ENCODE measurements at regions not wholly inside any gene's neighbourhood (a gene's known extent, or its start where the extent isn't known, plus 50 kb on each side); places are given as distances from the start of the nearest gene placed in this dataset.

GRCh38 chr13:106756446-106756845, 188.5 kb upstream of the ARGLU1 start:
- Histone ChIP-seq H3K4me2 (ENCODE audit: insufficient read depth, low read length) (no peak overlapping the region), H3K36me3 (ENCODE audit: control insufficient read depth, insufficient read depth, low read length) (no peaks in the 10 kb centered on the region), H3K79me2 (ENCODE audit: control insufficient read depth, insufficient read depth, low read length) (no peaks in the 10 kb centered on the region), H2AFZ (ENCODE audit: low read depth, low read length) (no peak overlapping the region), H3K27me3 (ENCODE audit: control insufficient read depth in 2 of 2, insufficient read depth in 2 of 2, low read length in 2 of 2) (no peaks in the 10 kb centered on the region), H3K4me3 (no peak overlapping the region), H3K9me1 (ENCODE audit: control insufficient read depth, insufficient read depth, low read length) (no peaks in the 10 kb centered on the region), H3K27ac (ENCODE audit: extremely low read depth, low read depth, low read length) (no peak overlapping the region), H3K4me1 (replicated peaks in 1 of 2; ENCODE audit: control insufficient read depth in 2 of 2, insufficient read depth in 2 of 2, low read length in 2 of 2) (no peaks in the 10 kb centered on the region), H3K9ac (ENCODE audit: insufficient read depth in 1 of 2, low read depth in 2 of 2, low read length in 2 of 2) (no peak overlapping the region), H3K9me3 (replicated peaks; ENCODE audit: control insufficient read depth, insufficient read depth, low read depth, low read length) (no peaks in the 10 kb centered on the region), H4K20me1 (replicated peaks; ENCODE audit: control insufficient read depth, insufficient read depth, low read length) (no peaks in the 10 kb centered on the region)
- ChIA-PET POLR2A (no interaction called here), CTCF (ENCODE audit: low intra/inter-chr PET ratio) (interaction anchor here (0.7 kb wide), 1 partner anchor 52 kb away, joined by 3 read pairs; no protein-coding TSS in a partner anchor)
- no peak for DNase-seq (ENCODE audit: extremely low read depth in 1 of 4, low spot score in 3 of 4)
- WGBS (ENCODE audit: insufficient coverage, low coverage, missing lambda C conversion rate), result 0% methylated on average over 8 of the region's 8 CpGs
- no TSS peak for BruUV-seq (replicated peaks)
- no peak for ATAC-seq
- TF ChIP-seq SREBF1 (IDR thresholded peaks at IDR 0.05; ENCODE audit: borderline replicate concordance, low read depth, low read length) (no peak), ZNF134 (CRISPR knock-in tag; conservative IDR thresholded peaks at IDR 0.05) (no peak), PCBP2 (IDR thresholded peaks at IDR 0.05; ENCODE audit: low read depth, low read length, poor library complexity, severe bottlenecking) (no peak), ZNF23 (CRISPR knock-in tag; IDR thresholded peaks at IDR 0.05) (no peak), CHD7 (IDR thresholded peaks at IDR 0.05; ENCODE audit: low read depth, low read length) (no peak)
- intact Hi-C loops (cut with micrococcal nuclease) (no loop called here), in situ Hi-C loops (cut with MboI) (no loop called here)
- no peak for FAIRE-seq

Data from K562 (cell line).